ENCODE measurements at regions not wholly inside any gene's neighbourhood (a gene's known extent, or its start where the extent isn't known, plus 50 kb on each side); places are given as distances from the start of the nearest gene placed in this dataset.

DNA sequence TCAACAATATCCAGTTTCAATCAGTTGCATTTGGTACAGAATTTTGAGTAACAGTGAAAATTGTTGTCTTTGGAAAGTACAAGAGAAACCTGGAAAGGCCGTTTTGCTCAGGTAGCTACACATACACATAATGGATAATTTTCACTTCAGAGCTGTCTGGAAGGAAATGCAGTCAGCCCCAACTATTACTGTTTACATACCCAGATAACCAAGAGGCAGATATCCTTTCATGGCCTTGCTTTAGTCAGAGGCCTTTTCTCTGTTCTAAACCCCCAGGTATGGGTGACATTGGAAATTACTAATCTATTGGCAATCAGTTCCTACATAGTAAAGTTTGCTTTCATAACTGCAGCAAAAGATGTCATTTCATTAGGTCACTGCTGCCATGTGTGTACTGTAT is 244.9 kb upstream of the EMCN start:
- 11% methylated on average over 1 of the region's 1 CpG for WGBS
- Histone ChIP-seq H3K4me1 (replicated peaks) (no peaks in the 10 kb centered on the region), H3K4me3 (no peak overlapping the region), H3K9me3 (no peaks in the 10 kb centered on the region), H3K36me3 (no peaks in the 10 kb centered on the region), H3K27me3 (replicated peaks; ENCODE audit: insufficient read depth) (no peaks in the 10 kb centered on the region), H3K27ac (no peak overlapping the region)
- intact Hi-C loops (cut with DNase I) = no loop called here
- no peak for DNase-seq (ENCODE audit: low spot score)
- TF ChIP-seq, protein P1, sequence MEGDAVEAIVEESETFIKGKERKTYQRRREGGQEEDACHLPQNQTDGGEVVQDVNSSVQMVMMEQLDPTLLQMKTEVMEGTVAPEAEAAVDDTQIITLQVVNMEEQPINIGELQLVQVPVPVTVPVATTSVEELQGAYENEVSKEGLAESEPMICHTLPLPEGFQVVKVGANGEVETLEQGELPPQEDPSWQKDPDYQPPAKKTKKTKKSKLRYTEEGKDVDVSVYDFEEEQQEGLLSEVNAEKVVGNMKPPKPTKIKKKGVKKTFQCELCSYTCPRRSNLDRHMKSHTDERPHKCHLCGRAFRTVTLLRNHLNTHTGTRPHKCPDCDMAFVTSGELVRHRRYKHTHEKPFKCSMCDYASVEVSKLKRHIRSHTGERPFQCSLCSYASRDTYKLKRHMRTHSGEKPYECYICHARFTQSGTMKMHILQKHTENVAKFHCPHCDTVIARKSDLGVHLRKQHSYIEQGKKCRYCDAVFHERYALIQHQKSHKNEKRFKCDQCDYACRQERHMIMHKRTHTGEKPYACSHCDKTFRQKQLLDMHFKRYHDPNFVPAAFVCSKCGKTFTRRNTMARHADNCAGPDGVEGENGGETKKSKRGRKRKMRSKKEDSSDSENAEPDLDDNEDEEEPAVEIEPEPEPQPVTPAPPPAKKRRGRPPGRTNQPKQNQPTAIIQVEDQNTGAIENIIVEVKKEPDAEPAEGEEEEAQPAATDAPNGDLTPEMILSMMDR (IDR thresholded peaks at IDR 0.05) = no peak
- no peak for TF ChIP-seq POLR2AphosphoS5 (IDR thresholded peaks at IDR 0.05)

DNA sequence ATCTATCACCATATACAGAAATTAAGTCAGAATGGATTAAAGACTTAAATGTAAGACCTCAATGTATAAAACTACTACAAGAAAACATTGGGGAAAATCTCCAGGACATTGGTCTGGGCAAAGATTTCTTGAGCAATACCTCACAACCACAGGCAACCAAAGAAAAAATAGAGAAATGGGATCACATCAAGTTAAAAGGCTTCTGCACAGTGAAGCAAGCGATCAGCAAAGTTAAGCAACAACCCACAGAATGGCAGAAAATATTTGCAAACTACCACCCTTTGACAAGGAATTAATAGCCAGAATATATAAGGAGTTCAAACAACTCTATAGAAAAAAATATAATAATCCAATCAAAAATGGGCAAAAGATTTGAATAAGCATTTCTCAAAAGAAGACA is 236.9 kb upstream of the EMCN start:
- H3K9me3 ChIP-seq = no peaks in the 10 kb centered on the region
- 94% methylated on average over 1 of the region's 1 CpG for WGBS
- H3K4me3 ChIP-seq = no peak overlapping the region
- H3K27ac ChIP-seq = no peak overlapping the region
- DNase-seq (ENCODE audit: low spot score) = no peak
- H3K27me3 ChIP-seq (replicated peaks; ENCODE audit: insufficient read depth) = no peaks in the 10 kb centered on the region
- TF ChIP-seq, protein P1 (IDR thresholded peaks at IDR 0.05) = no peak
- no peak for TF ChIP-seq POLR2A (IDR thresholded peaks at IDR 0.05)
- TF ChIP-seq POLR2AphosphoS5 (IDR thresholded peaks at IDR 0.05) = no peak
- intact Hi-C loops (cut with DNase I) = no loop called here
- H3K36me3 ChIP-seq = no peaks in the 10 kb centered on the region
- no peaks in the 10 kb centered on the region for H3K4me1 ChIP-seq (replicated peaks)

- Histone ChIP-seq H3K27me3 (replicated peaks; ENCODE audit: insufficient read depth) (no peaks in the 10 kb centered on the region), H3K4me3 (no peak overlapping the region), H3K4me1 (replicated peaks) (no peaks in the 10 kb centered on the region), H3K36me3 (no peaks in the 10 kb centered on the region), H3K27ac (no peak overlapping the region), H3K9me3 (no peaks in the 10 kb centered on the region)
- DNase-seq (ENCODE audit: low spot score) = no peak
- TF ChIP-seq, protein P1 (IDR thresholded peaks at IDR 0.05) = no peak
- TF ChIP-seq POLR2A (IDR thresholded peaks at IDR 0.05) (no peak), POLR2AphosphoS5 (IDR thresholded peaks at IDR 0.05) (no peak)
- intact Hi-C loops (cut with DNase I) = no loop called here
These were observed 228.4 kb upstream of the EMCN start for GRCh38 chr4:100746141-100746739.

DNA sequence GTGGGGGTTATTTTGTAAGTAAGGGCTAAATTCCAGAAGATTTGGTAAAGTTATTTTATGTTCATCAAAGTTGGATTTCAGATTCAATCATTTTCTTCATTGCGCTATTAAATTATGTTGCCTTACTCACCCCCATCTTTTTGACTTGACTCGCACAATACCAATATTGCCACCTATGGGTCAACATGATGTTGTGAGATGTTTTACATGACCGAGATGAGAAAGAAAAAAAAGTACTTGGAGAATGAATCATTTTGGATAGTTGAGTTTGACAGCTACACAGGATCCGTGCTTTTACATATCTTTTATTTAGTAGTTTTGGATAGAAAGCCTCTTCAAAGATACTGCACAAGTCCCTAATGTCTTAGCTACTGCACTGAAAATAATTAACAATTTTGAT is 224.2 kb upstream of the EMCN start:
- intact Hi-C loops (cut with DNase I) = no loop called here
- 74% methylated on average over 4 of the region's 4 CpGs for WGBS
- DNase-seq (ENCODE audit: low spot score) = no peak

GRCh38 chr4:100739426-100739825 is 221.6 kb upstream of the EMCN start:
- DNase-seq (ENCODE audit: low spot score) = no peak
- WGBS = 66% methylated on average over 2 of the region's 2 CpGs

More for the DNA sequence above, 224.2 kb upstream of the EMCN start:
- H3K4me1 ChIP-seq (replicated peaks) = no peaks in the 10 kb centered on the region
- TF ChIP-seq POLR2AphosphoS5 (IDR thresholded peaks at IDR 0.05) (no peak), POLR2A (IDR thresholded peaks at IDR 0.05) (no peak)
- TF ChIP-seq, protein P1 (IDR thresholded peaks at IDR 0.05) = no peak
- H3K9me3 ChIP-seq = no peaks in the 10 kb centered on the region
- no peaks in the 10 kb centered on the region for H3K27me3 ChIP-seq (replicated peaks; ENCODE audit: insufficient read depth)
- no peaks in the 10 kb centered on the region for H3K36me3 ChIP-seq
- no peak overlapping the region for H3K4me3 ChIP-seq
- no peak overlapping the region for H3K27ac ChIP-seq

More at GRCh38 chr4:100739426-100739825, 221.6 kb upstream of the EMCN start:
- TF ChIP-seq, protein P1 (IDR thresholded peaks at IDR 0.05) = no peak
- no peak for TF ChIP-seq POLR2AphosphoS5 (IDR thresholded peaks at IDR 0.05)
- TF ChIP-seq POLR2A (IDR thresholded peaks at IDR 0.05) = no peak
- Histone ChIP-seq H3K27me3 (replicated peaks; ENCODE audit: insufficient read depth) (no peaks in the 10 kb centered on the region), H3K4me1 (replicated peaks) (no peaks in the 10 kb centered on the region), H3K36me3 (no peaks in the 10 kb centered on the region), H3K4me3 (no peak overlapping the region), H3K27ac (no peak overlapping the region), H3K9me3 (no peaks in the 10 kb centered on the region)
- intact Hi-C loops (cut with DNase I) = loop anchor here (10.0 kb wide), 1 partner anchor 645 kb away; no protein-coding TSS in a partner anchor

Measured in prostate gland (tissue), 2 donors.